GM21423 (cell line): ENCODE measurements at regions not wholly inside any gene's neighbourhood (a gene's known extent, or its start where the extent isn't known, plus 50 kb on each side); places are given as distances from the start of the nearest gene placed in this dataset.

Experiments used
- ATAC-seq: cut with Tn5 transposase; IDR thresholded peaks from one replicate; pipeline ENCODE4 v1.9.1; 2021; ENCODE audit warnings: mild to moderate bottlenecking, moderate library complexity; ENCODE audit not compliant: unreplicated experiment

DNA sequence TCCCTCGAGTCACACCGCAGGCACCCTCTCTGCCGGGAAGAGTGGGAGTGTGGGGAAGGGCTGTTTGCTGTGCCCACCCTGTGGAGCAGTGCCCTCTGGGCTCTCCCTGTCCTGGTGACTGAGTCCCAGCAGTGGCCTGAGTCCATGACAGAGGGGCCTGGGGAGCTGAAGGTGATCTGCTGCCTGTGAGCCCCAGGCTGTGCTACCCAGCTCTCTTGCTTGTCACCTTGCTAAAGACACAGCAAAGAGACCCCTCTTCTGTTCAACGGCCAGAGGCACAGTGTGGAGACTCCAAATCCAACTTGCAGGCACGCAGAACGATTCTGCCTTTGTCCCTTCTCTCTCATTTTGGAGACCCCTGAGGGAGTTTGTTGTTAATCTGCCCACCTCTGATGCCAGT, 232.6 kb downstream of the OPA1 start:
- ATAC-seq, result no peak

DNA sequence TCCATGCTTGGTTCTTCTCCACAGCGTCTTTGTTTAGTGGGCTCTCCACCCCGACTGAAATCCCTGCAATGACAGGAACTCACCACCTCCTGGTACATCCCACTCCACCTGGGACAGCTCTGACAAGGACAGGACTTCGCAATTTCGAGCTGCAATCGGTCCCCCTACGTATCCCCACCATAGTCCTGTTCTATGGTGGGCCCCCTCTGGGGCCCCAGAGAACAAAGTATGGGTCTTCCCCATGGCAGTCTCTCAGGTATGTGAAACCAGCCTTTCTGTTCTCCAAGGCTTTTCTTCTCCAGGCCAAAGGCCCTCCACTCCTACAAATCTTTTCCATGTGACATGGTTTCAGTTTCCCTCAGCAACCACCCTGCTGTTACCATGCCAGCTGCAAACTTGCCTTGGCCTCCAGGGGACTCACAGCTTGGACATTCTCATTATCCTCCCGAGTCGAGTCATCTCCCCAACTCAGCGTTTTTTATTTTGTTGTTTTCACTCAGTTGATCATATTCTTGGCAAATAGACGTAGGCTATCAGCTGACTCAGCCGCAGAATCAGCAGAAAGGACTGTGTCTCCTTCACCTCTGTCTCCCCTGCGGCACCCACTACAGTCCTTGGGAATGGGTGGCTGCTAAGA, 233.3 kb downstream of the OPA1 start:
- no peak for ATAC-seq

- no peak for ATAC-seq
These were observed 234.1 kb downstream of the OPA1 start for GRCh38 chr3:193827040-193827669.

GRCh38 chr3:193827871-193828270, 234.9 kb downstream of the OPA1 start:
- no peak for ATAC-seq

DNA sequence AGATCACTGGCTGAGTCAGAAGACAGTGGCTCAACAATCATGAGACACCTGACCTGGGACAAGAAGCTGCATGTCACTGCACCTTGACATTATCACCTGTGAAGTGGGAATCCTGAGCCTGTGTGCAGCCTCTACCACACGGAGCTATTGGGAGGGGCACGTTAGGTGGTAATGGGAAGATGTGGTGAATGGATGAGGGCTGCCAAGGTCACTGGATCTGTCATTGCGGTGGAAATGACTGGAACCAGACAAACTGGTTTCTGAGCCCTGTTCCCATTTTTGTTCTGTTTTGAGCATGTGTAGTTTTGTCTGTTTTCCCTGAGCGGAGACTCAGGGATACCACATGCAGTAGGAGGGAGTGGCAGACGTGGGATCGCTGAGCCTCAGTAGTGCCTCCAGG, 235.5 kb downstream of the OPA1 start:
- no peak for ATAC-seq

GRCh38 chr3:193829781-193830180, 236.8 kb downstream of the OPA1 start:
- no peak for ATAC-seq

- no peak for ATAC-seq
These were observed 237.8 kb downstream of the OPA1 start for GRCh38 chr3:193830791-193831191.

GRCh38 chr3:193831495-193832455, 238.8 kb downstream of the OPA1 start:
- ATAC-seq, result peak; percentile 71

DNA sequence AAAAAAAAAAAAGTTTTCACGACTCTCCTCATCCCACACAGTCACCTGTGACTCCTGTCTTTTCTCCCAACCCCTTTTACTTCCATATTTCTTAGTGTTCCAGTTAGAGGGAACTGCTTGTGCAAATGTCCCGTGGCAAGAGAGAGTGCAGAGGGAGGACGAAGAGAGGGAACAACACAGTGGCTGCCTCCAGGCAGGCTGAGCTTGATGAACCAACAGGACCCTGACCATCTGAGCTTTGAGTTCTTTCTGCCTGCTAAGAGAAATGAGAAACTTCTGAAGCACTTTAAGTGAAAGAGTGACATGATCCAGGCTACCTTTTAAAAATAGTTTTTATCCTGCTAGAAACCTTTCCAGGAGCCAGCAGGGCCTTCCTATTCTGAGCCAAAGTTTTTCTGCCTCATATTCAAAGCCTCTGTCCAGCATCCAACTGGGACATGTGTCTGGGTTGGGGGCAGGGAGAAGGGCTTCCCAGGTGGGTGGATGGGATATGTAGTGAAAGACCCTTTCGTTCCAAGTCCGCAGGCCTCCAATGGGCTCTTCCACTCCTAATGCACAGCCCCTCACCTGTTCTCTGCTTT, 239.9 kb downstream of the OPA1 start:
- no peak for ATAC-seq

DNA sequence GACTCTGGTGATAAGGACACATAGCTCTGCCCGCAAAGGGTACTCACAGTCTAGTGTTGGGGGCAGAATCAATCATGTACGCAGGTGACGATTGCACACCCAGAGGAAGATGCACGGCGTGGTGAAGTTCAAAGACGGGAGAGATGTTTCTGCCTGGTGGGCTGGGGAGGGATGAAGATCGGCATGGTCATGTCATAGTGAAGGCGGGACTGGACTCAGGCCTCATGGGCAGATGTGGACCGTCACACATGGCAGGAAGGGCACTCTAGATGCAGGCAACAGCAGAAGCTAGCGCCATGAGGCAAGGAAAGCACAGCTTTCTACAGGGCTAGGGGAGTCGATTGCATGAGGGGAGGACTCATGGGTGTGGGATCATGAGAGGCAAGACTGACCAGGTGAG, 240.6 kb downstream of the OPA1 start:
- ATAC-seq, result no peak

DNA sequence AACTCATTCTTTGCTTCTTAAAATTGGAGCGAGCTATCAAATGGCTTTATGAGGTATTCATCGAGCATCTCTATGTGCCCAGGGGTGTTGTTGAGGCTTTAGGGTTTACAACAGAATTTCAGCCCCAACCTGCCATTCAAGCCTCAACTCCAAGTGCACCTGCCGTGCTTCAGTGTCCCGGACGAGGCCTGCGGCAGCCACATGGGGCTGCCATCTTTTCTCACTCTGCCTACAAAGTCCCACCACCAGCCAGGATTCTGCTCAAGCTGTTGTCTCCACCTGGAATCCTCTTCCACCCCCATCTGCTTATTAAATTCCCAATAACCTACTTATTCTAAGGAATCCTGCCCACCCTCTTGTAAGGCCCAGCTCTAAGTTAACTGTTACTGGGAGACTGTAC, 242.4 kb downstream of the OPA1 start:
- no peak for ATAC-seq

- no peak for ATAC-seq
These were observed 243.5 kb downstream of the OPA1 start for GRCh38 chr3:193836511-193836910.

DNA sequence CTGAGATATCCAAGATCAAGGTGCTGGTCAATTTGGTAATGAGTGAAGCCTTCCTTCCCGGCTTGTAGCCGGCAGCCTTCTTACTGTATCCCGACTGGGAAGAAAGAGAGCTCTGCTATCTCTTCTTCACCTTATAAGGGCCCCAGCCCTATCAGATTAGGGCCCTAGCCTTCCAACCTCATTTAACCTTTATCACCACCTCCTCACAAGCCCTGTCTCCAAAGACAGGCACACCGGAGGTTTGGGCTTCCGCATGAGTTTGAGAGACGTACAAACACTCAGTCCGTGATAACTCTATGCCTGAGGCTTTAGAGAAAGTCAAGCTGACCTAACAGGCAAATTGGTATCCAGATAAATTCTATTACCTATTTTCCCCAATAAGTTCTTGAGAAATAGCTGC, 243.9 kb downstream of the OPA1 start:
- no peak for ATAC-seq

GRCh38 chr3:193837347-193837827, 244.4 kb downstream of the OPA1 start:
- ATAC-seq, result no peak

DNA sequence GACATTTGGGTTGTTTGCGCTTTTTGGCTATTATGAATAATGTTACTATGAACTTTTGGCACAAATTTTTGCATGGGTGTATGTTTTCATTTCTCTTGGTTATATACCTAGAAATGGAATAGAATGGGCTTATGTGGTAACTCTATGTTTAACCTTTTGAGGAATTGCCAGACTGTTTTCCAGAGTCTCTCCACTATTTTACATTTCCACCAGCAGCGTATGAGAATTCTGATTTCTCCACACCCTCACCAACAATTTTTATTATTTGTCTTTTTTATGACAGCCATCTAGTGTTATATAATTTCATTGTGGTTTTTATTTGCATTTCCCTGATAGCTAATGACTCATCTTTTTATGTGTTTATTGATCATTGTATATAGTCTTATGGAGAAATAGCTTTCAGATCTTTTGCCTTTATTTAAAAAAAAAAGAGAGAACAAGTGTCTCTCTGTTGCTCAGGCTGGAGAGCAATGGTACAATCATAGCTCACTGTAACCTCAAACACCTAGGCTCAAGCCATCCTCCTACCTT, 247.2 kb downstream of the OPA1 start:
- no peak for ATAC-seq

GRCh38 chr3:193841581-193841980, 248.6 kb downstream of the OPA1 start:
- ATAC-seq, result no peak

- peak; percentile 63 for ATAC-seq
These were observed 249.2 kb downstream of the OPA1 start for GRCh38 chr3:193842029-193842798.

GRCh38 chr3:193842832-193843473, 249.9 kb downstream of the OPA1 start:
- no peak for ATAC-seq

GRCh38 chr3:193843474-193844301, 250.7 kb downstream of the OPA1 start:
- peak; percentile 62 for ATAC-seq
